NOMO-1 treated with dmso at 0.1 percent for 144 hours (cell line): ENCODE measurements at regions not wholly inside any gene's neighbourhood (a gene's known extent, or its start where the extent isn't known, plus 50 kb on each side); places are given as distances from the start of the nearest gene placed in this dataset.
"Not testable (repeated sequence)": the region's sequence is repeated elsewhere in the genome, so short reads cannot be mapped to it uniquely, and the experiment has no call there.

Experiments
- DNase-seq: peaks from one replicate; lab custom pipeline; 2025; ENCODE audit not compliant: unreplicated experiment; lab: John Stamatoyannopoulos, UW

- DNase-seq: no peak
These were observed 122.9 kb upstream of the SMURF2 start for GRCh38 chr17:64785011-64785421.

GRCh38 chr17:64784353-64785010, 122.4 kb upstream of the SMURF2 start:
- no peak for DNase-seq

- no peak for DNase-seq
These were observed 121.6 kb upstream of the SMURF2 start for GRCh38 chr17:64783556-64784352.

GRCh38 chr17:64783031-64783461, 120.9 kb upstream of the SMURF2 start:
- DNase-seq: no peak

- no peak for DNase-seq
These were observed 119.9 kb upstream of the SMURF2 start for GRCh38 chr17:64781810-64782555.

- DNase-seq: peak; percentile 31
These were observed 119.1 kb upstream of the SMURF2 start for GRCh38 chr17:64781014-64781756.

- no peak for DNase-seq
These were observed 118.2 kb upstream of the SMURF2 start for GRCh38 chr17:64780096-64781013.

- no peak for DNase-seq
These were observed 117.4 kb upstream of the SMURF2 start for GRCh38 chr17:64779376-64780095.

GRCh38 chr17:64779098-64779375, 116.9 kb upstream of the SMURF2 start:
- DNase-seq: not testable (repeated sequence)

- DNase-seq: no peak
These were observed 116.4 kb upstream of the SMURF2 start for GRCh38 chr17:64778240-64779097.

GRCh38 chr17:64777415-64778239, 115.5 kb upstream of the SMURF2 start:
- DNase-seq: peak; percentile 50

- peak; percentile 80 for DNase-seq
These were observed 114.8 kb upstream of the SMURF2 start for GRCh38 chr17:64776720-64777414.

- no peak for DNase-seq
These were observed 113.8 kb upstream of the SMURF2 start for GRCh38 chr17:64775701-64776570.

- no peak for DNase-seq
These were observed 112.9 kb upstream of the SMURF2 start for GRCh38 chr17:64774888-64775540.

GRCh38 chr17:64773836-64774761, 112.0 kb upstream of the SMURF2 start:
- DNase-seq: no peak
